Activated CD4-positive, alpha-beta memory T cell treated with anti-CD3 and anti-CD28 coated beads for 36 hours (primary cell): ENCODE measurements at regions not wholly inside any gene's neighbourhood (a gene's known extent, or its start where the extent isn't known, plus 50 kb on each side); places are given as distances from the start of the nearest gene placed in this dataset.

ENCODE experiments used
- CTCF ChIA-PET: fragments of 350-600 bp; sonication (Branson Sonifier 250); formaldehyde crosslinking; loops from one replicate; lab custom pipeline; 2021; ENCODE audit warnings: antibody characterized with exemption, inconsistent platforms; lab: Charles Lee
- POLR2A ChIA-PET: fragments of 350-600 bp; sonication (Branson Sonifier 250); formaldehyde crosslinking; loops from one replicate; lab custom pipeline; 2021; ENCODE audit warnings: antibody characterized with exemption; lab: Charles Lee
- DNase-seq: peaks from one replicate; pipeline ENCODE4 v3.0.0-alpha.2; 2020
- H3K27ac Mint-ChIP-seq: one replicate; pipeline ENCODE4 v1.8.0; 2021; ENCODE audit warnings: mixed read lengths
- H3K27me3 Mint-ChIP-seq: one replicate; pipeline ENCODE4 v1.8.0; 2021; ENCODE audit warnings: mixed read lengths
- H3K36me3 Mint-ChIP-seq: one replicate; pipeline ENCODE4 v1.8.0; 2021; ENCODE audit warnings: mixed read lengths
- H3K4me1 Mint-ChIP-seq: one replicate; pipeline ENCODE4 v1.8.0; 2021; ENCODE audit warnings: low read depth, mixed read lengths
- H3K4me3 Mint-ChIP-seq: one replicate; pipeline ENCODE4 v1.8.0; 2021; ENCODE audit warnings: mild to moderate bottlenecking, mixed read lengths
- H3K9me3 Mint-ChIP-seq: one replicate; pipeline ENCODE4 v1.8.0; 2021; ENCODE audit warnings: mixed read lengths
- intact Hi-C: fragments of 100-400 bp; cut with micrococcal nuclease; formaldehyde crosslinking; loops from one replicate; pipeline ENCODE4 v1.15.1; 2023

DNA sequence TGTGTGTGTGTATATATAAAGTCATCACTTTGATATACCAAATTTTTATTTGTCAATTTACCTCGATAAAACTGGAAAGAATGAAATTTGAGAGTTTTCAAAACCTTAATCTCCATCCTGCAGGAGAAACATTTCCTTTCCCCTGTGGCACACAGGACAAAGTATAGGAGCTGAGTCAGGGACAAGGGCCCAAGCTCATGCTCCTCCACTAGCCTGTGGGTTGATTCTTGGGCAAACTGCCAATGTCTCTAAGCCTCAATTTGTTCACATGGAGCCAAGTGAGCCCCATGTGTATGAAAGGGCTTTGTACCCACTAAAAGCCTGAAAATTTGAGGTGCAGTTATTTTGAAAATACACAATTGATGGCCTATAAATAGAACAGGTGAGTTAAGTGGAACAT is 60.3 kb upstream of the IL6 start:
- H3K36me3 Mint-ChIP-seq = peaks cover 2% of the 10 kb centered on the region
- no peak overlapping the region for H3K27ac Mint-ChIP-seq
- CTCF ChIA-PET = interaction anchor here (0.9 to 2.2 kb wide), 2 partner anchors 26 to 59 kb away, joined by 3 to 5 read pairs; no protein-coding TSS in a partner anchor
- POLR2A ChIA-PET = interaction anchor here (1.2 kb wide), 1 partner anchor 9 kb away, joined by 4 read pairs; no protein-coding TSS in a partner anchor
- H3K27me3 Mint-ChIP-seq = peaks cover 15% of the 10 kb centered on the region
- H3K9me3 Mint-ChIP-seq = no peaks in the 10 kb centered on the region
- peaks cover 47% of the 10 kb centered on the region for H3K4me1 Mint-ChIP-seq
- H3K4me3 Mint-ChIP-seq = no peak overlapping the region
- intact Hi-C loops = loop anchor here (1.0 kb wide), 1 partner anchor 10 kb away; no protein-coding TSS in a partner anchor
- no peak for DNase-seq

DNA sequence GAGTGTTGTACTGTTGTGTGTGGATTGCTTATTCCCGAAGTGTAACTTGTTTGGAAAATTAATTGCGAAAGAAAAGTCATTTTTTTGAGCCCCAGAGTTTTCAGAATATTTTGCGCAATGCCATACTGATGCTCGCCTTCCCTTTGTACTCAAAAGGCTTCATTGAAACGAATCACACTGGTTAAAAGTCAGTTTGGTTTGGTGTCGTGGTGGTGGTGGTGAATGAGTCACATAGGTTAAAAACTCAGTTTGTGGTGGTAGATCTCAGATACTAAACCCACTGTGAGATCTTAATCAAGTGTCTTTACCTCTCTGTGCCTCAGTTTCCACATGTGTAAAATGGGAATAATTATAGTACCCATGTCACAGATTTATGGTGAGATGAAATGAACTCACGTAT is 61.1 kb upstream of the IL6 start:
- POLR2A ChIA-PET = no interaction called here
- intact Hi-C loops = no loop called here

DNA sequence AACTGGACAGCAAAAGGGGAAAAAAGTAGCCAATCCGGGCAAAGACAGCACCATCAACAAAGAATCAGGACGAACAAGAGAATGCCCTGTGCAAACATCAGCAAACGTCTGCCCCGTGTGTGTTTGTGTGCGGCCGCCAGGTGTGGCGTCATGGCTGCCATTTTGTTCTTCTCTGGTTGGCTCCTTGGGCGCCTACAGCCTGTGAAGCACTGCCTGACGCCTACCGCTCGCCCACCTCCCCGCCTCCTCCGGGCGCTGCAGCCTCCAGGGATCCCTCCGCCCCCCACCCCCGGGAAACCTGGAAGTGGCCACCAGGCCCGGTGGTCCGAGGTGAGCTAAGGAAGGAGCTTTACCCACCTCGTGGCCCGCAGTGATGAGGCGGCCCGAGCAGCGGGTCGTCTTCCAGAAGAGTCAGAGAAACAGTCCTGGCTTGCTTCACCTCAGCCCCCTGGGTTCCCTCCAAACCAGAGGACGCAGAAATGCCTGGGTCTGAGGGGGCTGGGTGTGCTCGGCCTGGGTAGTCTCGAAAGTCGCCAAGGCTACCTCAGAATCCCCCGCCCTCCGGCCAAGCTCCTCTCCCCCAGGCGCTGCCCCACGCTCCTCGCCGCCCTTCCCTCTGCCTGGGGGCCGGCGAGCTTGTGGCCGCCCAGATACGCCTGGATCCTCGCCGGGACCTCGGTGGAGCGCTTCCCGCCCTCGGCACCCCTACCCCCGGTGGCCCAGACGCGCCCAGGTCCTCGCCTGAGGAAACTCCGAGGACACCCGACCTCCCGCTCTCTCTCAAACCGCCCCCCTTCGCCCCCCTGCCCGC is 61.8 kb upstream of the IL6 start:
- Mint-ChIP-seq H3K27ac (no peak overlapping the region), H3K4me3 (no peak overlapping the region), H3K4me1 (peaks cover 47% of the 10 kb centered on the region), H3K27me3 (peaks cover 26% of the 10 kb centered on the region), H3K36me3 (peaks cover 2% of the 10 kb centered on the region), H3K9me3 (no peaks in the 10 kb centered on the region)
- CTCF ChIA-PET = no interaction called here
- no peak for DNase-seq
- intact Hi-C loops = loop anchor here (5.0 kb wide), 1 partner anchor 222 kb away; no protein-coding TSS in a partner anchor
- POLR2A ChIA-PET = no interaction called here

More for the DNA sequence above, 61.1 kb upstream of the IL6 start:
- H3K9me3 Mint-ChIP-seq = no peaks in the 10 kb centered on the region
- CTCF ChIA-PET = no interaction called here
- peak; percentile 63 for DNase-seq
- H3K4me1 Mint-ChIP-seq = peaks cover 47% of the 10 kb centered on the region
- peaks cover 19% of the 10 kb centered on the region for H3K27me3 Mint-ChIP-seq
- H3K27ac Mint-ChIP-seq = no peak overlapping the region
- H3K36me3 Mint-ChIP-seq = peaks cover 2% of the 10 kb centered on the region
- no peak overlapping the region for H3K4me3 Mint-ChIP-seq

DNA sequence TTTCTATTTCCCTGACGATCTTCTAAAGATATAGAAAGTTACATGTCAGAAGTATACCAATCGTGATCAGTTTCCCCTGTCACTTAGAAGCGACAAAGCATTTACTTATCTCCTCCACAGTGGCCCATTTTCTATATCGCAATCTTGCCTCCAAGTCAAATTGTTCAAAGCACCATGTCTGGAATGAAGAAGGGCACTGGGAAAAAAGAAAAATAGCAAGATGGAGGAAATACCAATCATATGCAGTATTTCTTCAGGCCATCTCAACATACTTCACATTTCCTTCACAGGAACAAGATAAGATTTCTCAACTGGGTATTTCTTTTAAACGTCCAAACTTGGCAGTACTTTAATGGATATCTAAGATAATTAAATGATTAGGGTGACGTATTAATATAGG is 63.3 kb upstream of the IL6 start:
- intact Hi-C loops = loop anchor here (1.0 to 5.0 kb wide), 2 partner anchors 100 to 224 kb away; no protein-coding TSS in a partner anchor
- DNase-seq = no peak
- Mint-ChIP-seq H3K9me3 (no peaks in the 10 kb centered on the region), H3K4me1 (peaks cover 47% of the 10 kb centered on the region), H3K27ac (peak overlapping the region; percentile 61), H3K4me3 (no peak overlapping the region), H3K36me3 (peaks cover 2% of the 10 kb centered on the region), H3K27me3 (peaks cover 26% of the 10 kb centered on the region)
- ChIA-PET POLR2A (interaction anchor here (1.7 to 1.9 kb wide), 3 partner anchors 13 to 100 kb away, joined by 6 to 11 read pairs (median 7); no protein-coding TSS in a partner anchor), CTCF (interaction anchor here (0.5 to 1.5 kb wide), 2 partner anchors 33 to 63 kb away, joined by 3 read pairs; partner anchors contain the start of gene IL6)

DNA sequence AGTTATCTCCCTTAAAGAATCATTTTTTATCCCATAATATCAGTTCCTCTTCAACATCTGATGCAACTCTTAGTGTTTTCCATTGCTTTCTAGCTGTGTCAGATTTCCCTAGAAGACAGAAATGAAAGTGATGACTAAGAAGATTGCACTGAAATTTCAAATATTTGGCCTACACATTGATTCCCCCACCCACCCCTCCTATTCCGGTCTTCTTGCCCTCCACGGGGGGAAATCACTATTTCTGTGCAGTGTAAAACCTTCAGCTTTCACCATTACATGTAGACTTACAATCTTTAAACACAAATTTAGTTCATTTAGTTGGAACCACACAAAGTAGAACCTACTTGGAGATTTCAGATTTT is 63.7 kb upstream of the IL6 start:
- no peaks in the 10 kb centered on the region for H3K9me3 Mint-ChIP-seq
- H3K36me3 Mint-ChIP-seq = peaks cover 2% of the 10 kb centered on the region
- intact Hi-C loops = loop anchor here (1.0 to 5.0 kb wide), 2 partner anchors 100 to 224 kb away; no protein-coding TSS in a partner anchor
- peak; percentile 52 for DNase-seq
- ChIA-PET POLR2A (interaction anchor here (0.9 to 1.9 kb wide), 5 partner anchors 14 to 99 kb away, joined by 3 to 11 read pairs (median 6); no protein-coding TSS in a partner anchor), CTCF (interaction anchor here (0.8 to 1.5 kb wide), 4 partner anchors 13 to 65 kb away, joined by 3 to 4 read pairs (median 4); partner anchors contain the start of gene IL6)
- peaks cover 28% of the 10 kb centered on the region for H3K27me3 Mint-ChIP-seq
- peak overlapping the region; percentile 61 for H3K27ac Mint-ChIP-seq
- H3K4me1 Mint-ChIP-seq = peaks cover 47% of the 10 kb centered on the region
- H3K4me3 Mint-ChIP-seq = no peak overlapping the region

DNA sequence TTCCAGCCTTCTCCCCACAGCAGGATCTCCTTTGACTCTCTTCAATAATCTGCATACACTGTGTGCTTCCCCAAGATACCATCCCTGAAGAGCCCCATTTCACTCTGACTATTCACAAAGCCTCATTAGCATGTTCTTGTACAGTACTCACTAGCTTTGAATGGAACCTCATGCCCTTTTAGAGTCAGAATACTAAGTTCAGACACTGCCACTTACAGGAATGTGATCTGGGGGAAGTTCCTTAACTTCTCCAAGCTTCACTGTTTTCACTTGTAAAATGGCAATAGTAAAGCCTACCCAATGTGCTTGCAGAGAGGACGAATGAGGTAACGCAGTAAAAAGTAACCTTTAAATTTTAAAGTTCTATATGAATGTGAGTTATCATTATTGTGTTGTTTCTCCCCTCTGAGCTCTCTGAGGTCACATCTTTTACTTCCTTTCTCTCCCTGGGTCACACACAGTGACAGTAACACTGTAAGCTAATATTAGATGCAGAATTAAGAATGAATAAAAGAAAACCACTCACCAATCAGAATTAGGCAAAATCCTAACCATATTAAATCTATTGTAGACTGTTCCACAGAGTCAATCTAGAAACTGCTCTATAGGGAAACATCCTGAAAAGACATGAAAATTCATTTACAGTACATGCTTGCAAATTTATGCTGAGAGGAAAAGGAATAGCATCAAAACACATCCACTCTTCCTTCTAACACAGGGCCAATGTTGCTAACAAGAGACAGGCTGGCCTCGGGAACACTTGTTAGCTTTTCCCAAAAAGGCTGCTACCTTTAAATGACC is 64.2 kb upstream of the IL6 start:
- Mint-ChIP-seq H3K4me1 (peaks cover 43% of the 10 kb centered on the region), H3K27ac (peak overlapping the region; percentile 61), H3K9me3 (no peaks in the 10 kb centered on the region), H3K36me3 (peaks cover 2% of the 10 kb centered on the region), H3K27me3 (peaks cover 24% of the 10 kb centered on the region), H3K4me3 (no peak overlapping the region)
- CTCF ChIA-PET = interaction anchor here (0.8 to 1.5 kb wide), 5 partner anchors 12 to 65 kb away, joined by 3 to 4 read pairs (median 4); partner anchors contain the start of gene IL6
- intact Hi-C loops = loop anchor here (1.0 to 5.0 kb wide), 5 partner anchors 14 to 225 kb away; no protein-coding TSS in a partner anchor
- DNase-seq = no peak
- POLR2A ChIA-PET = interaction anchor here (0.7 to 1.9 kb wide), 6 partner anchors 14 to 99 kb away, joined by 3 to 11 read pairs (median 6); no protein-coding TSS in a partner anchor

DNA sequence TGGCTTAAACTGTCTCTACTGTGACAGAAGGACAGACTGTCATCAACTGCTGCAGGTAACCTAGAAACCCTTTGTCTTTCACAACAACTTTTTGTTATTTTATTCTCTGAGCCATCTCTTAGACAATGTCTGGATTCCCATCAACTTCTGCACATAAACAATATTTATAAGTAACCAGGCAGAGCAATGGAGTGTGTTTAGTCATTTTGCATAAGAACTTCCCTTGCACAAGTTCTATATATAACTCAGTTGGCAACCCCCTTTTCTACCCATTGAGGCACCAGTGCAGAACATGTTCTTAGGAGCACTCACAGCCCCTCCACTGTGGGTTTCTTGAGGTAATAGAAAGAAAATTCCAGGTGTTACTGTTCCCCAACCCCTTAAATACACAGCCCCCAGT is 65.0 kb upstream of the IL6 start:
- peak overlapping the region; percentile 7 for H3K27ac Mint-ChIP-seq
- DNase-seq = no peak
- ChIA-PET POLR2A (interaction anchor here (0.7 to 1.9 kb wide), 3 partner anchors 22 to 98 kb away, joined by 3 to 7 read pairs (median 6); no protein-coding TSS in a partner anchor), CTCF (interaction anchor here (0.8 to 2.0 kb wide), 6 partner anchors 34 to 101 kb away, joined by 3 to 7 read pairs (median 4); partner anchors contain the start of gene IL6)
- no peaks in the 10 kb centered on the region for H3K9me3 Mint-ChIP-seq
- H3K27me3 Mint-ChIP-seq = peaks cover 20% of the 10 kb centered on the region
- H3K36me3 Mint-ChIP-seq = peaks cover 2% of the 10 kb centered on the region
- intact Hi-C loops = loop anchor here (1.0 to 5.0 kb wide), 4 partner anchors 14 to 225 kb away; no protein-coding TSS in a partner anchor
- no peak overlapping the region for H3K4me3 Mint-ChIP-seq
- H3K4me1 Mint-ChIP-seq = peaks cover 36% of the 10 kb centered on the region

DNA sequence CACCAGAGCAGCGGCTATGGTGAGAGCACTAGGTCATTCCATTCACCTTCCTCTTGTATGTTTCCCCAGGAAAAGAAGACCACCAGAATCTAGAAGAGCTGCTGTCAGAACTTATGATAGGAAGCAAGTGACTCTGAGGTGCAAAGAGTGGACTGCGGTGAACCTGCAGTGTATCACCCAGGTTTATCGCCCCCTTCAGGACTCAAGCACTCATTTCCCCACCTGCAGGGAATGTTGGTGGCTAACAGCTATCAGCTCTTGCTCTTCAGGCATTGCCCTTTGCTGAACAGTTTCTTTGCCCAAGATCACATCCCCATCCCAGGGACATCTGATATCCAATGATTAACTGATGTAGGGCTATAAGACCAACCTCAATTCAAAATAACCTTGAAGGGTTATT is 66.3 kb upstream of the IL6 start:
- ChIA-PET POLR2A (interaction anchor here (0.6 to 0.9 kb wide), 2 partner anchors 71 to 97 kb away, joined by 3 read pairs; no protein-coding TSS in a partner anchor), CTCF (interaction anchor here (0.6 to 2.0 kb wide), 10 partner anchors 13 to 147 kb away, joined by 3 to 9 read pairs (median 3); partner anchors contain the start of gene IL6)
- H3K27me3 Mint-ChIP-seq = peaks cover 15% of the 10 kb centered on the region
- H3K9me3 Mint-ChIP-seq = no peaks in the 10 kb centered on the region
- H3K36me3 Mint-ChIP-seq = peaks cover 1% of the 10 kb centered on the region
- no peak for DNase-seq
- no peak overlapping the region for H3K27ac Mint-ChIP-seq
- intact Hi-C loops = loop anchor here (5.0 kb wide), 1 partner anchor 227 kb away; no protein-coding TSS in a partner anchor
- H3K4me1 Mint-ChIP-seq = peaks cover 26% of the 10 kb centered on the region
- no peak overlapping the region for H3K4me3 Mint-ChIP-seq

DNA sequence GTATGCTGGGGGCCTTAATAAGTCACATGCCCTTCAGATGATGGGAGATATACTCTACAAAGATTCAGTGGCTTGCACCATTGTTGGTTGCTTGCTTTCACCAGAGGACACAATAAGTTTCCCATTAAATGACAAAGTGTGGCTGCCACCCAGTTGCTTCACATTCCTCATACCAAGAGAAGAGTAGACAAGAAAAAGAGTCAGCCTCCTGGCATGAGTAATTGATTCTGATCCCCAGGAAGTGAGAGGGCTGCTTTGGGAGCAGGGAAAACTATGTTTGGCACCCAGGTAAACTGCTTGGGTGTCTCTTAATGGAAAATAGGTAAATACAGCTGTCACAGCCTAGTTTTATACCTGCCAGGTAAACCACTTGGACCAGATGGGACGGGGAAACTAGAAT is 66.7 kb upstream of the IL6 start:
- no peaks in the 10 kb centered on the region for H3K9me3 Mint-ChIP-seq
- CTCF ChIA-PET = interaction anchor here (1.0 to 2.0 kb wide), 8 partner anchors 19 to 100 kb away, joined by 3 to 9 read pairs (median 3); partner anchors contain the start of gene IL6
- H3K4me1 Mint-ChIP-seq = peaks cover 24% of the 10 kb centered on the region
- POLR2A ChIA-PET = no interaction called here
- peaks cover 14% of the 10 kb centered on the region for H3K27me3 Mint-ChIP-seq
- H3K36me3 Mint-ChIP-seq = no peaks in the 10 kb centered on the region
- H3K4me3 Mint-ChIP-seq = no peak overlapping the region
- no peak for DNase-seq
- H3K27ac Mint-ChIP-seq = no peak overlapping the region
- intact Hi-C loops = loop anchor here (5.0 kb wide), 1 partner anchor 227 kb away; no protein-coding TSS in a partner anchor

DNA sequence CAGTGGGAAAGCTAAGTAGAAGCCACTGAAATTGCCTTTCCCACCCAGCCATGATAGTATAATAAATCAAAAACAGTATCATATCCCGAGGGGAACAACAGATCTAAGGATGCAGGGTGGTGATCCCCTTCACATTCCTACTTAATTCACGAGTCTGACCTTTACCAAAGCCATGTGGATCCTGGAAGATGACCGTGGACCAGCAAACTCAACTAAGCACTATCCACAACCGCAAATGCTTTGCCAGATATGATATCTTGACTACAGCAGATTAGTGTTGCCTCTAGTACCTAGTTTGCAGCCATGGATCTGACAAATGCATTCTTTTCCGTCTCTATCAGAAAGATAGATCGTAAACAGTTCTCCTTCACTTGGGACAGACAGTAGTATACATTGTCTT is 67.3 kb upstream of the IL6 start:
- no peak for DNase-seq
- no peak overlapping the region for H3K27ac Mint-ChIP-seq
- CTCF ChIA-PET = interaction anchor here (1.2 to 2.0 kb wide), 3 partner anchors 19 to 95 kb away, joined by 3 to 9 read pairs (median 4); no protein-coding TSS in a partner anchor
- no peak overlapping the region for H3K4me3 Mint-ChIP-seq
- H3K4me1 Mint-ChIP-seq = peaks cover 24% of the 10 kb centered on the region
- peaks cover 14% of the 10 kb centered on the region for H3K27me3 Mint-ChIP-seq
- H3K36me3 Mint-ChIP-seq = no peaks in the 10 kb centered on the region
- intact Hi-C loops = loop anchor here (5.0 kb wide), 1 partner anchor 228 kb away; no protein-coding TSS in a partner anchor
- H3K9me3 Mint-ChIP-seq = no peaks in the 10 kb centered on the region
- POLR2A ChIA-PET = no interaction called here

DNA sequence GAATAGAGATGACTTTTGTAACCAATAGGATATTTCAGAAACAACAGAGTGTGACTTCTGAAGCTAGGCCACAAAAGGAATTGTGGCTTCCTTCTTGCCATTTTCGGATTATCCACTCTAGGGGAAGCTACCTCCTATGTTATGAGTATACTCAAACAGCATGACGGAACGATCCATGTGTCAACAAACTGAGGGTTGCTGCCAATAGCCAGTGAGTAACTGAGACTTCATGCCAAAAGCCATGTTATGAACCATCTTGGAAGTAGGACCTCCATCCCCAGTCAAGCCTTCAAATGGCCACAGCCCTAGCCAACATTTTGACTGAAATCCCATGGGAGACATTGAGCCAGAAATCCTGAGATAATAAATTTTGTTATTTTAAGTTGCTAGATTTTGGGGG is 69.0 kb upstream of the IL6 start:
- DNase-seq = no peak
- CTCF ChIA-PET = no interaction called here
- POLR2A ChIA-PET = no interaction called here
- Mint-ChIP-seq H3K4me3 (no peak overlapping the region), H3K36me3 (no peaks in the 10 kb centered on the region), H3K9me3 (no peaks in the 10 kb centered on the region), H3K4me1 (peaks cover 15% of the 10 kb centered on the region), H3K27me3 (peaks cover 16% of the 10 kb centered on the region), H3K27ac (no peak overlapping the region)
- intact Hi-C loops = no loop called here
